IPS DF 4.7 (cell line): ENCODE measurements at regions not wholly inside any gene's neighbourhood (a gene's known extent, or its start where the extent isn't known, plus 50 kb on each side); places are given as distances from the start of the nearest gene placed in this dataset.

Experiments
- DNase-seq: peaks from one replicate; pipeline ENCODE4 v3.0.0-alpha.2; 2013; ENCODE audit warnings: low spot score; ENCODE audit errors: extremely low read depth

GRCh38 chr12:67370979-67371378 lies 101.8 kb downstream of the CAND1 start:
- DNase-seq, result no peak

- DNase-seq, result no peak
Observed at GRCh38 chr12:67377021-67377420, 107.9 kb downstream of the CAND1 start.

- no peak for DNase-seq
Observed at GRCh38 chr12:67377541-67377940, 108.4 kb downstream of the CAND1 start.

GRCh38 chr12:67382241-67382871 lies 113.2 kb downstream of the CAND1 start:
- DNase-seq, result no peak

GRCh38 chr12:67386869-67387565 lies 117.9 kb downstream of the CAND1 start:
- no peak for DNase-seq

- DNase-seq, result no peak
Observed at GRCh38 chr12:67388331-67389138, 119.4 kb downstream of the CAND1 start.

GRCh38 chr12:67390273-67390672 lies 121.1 kb downstream of the CAND1 start:
- no peak for DNase-seq

GRCh38 chr12:67391034-67391433 lies 121.9 kb downstream of the CAND1 start:
- DNase-seq, result no peak

GRCh38 chr12:67391656-67392055 lies 122.5 kb downstream of the CAND1 start:
- DNase-seq, result no peak

- DNase-seq, result no peak
Observed at GRCh38 chr12:67394550-67394949, 125.4 kb downstream of the CAND1 start.

GRCh38 chr12:67400742-67401141 lies 131.6 kb downstream of the CAND1 start:
- DNase-seq, result no peak

- no peak for DNase-seq
Observed at GRCh38 chr12:67410246-67410645, 141.1 kb downstream of the CAND1 start.

GRCh38 chr12:67410667-67411067 lies 141.5 kb downstream of the CAND1 start:
- DNase-seq, result no peak

GRCh38 chr12:67411562-67411961 lies 142.4 kb downstream of the CAND1 start:
- no peak for DNase-seq

GRCh38 chr12:67413577-67413976 lies 144.4 kb downstream of the CAND1 start:
- DNase-seq, result no peak

- DNase-seq, result no peak
Observed at GRCh38 chr12:67414011-67414715, 145.0 kb downstream of the CAND1 start.

- DNase-seq, result peak; percentile 33
Observed at GRCh38 chr12:67415473-67415872, 146.3 kb downstream of the CAND1 start.

GRCh38 chr12:67419810-67420209 lies 150.7 kb downstream of the CAND1 start:
- DNase-seq, result peak; percentile 38

GRCh38 chr12:67420506-67420905 lies 151.3 kb downstream of the CAND1 start:
- DNase-seq, result no peak

GRCh38 chr12:67422081-67422480 lies 152.9 kb downstream of the CAND1 start:
- no peak for DNase-seq

- no peak for DNase-seq
Observed at GRCh38 chr12:67424784-67425183, 155.6 kb downstream of the CAND1 start.

GRCh38 chr12:67425394-67425793 lies 156.2 kb downstream of the CAND1 start:
- DNase-seq, result no peak
